BLaER1 treated with 17β-estradiol and CSF1 and Interleukin-3, amounts not matched to agents 10 nM and 100 nM (cell line): ENCODE measurements at regions not wholly inside any gene's neighbourhood (a gene's known extent, or its start where the extent isn't known, plus 50 kb on each side); places are given as distances from the start of the nearest gene placed in this dataset.
A peak's percentile ranks its signal among the peaks of the same experiment; 100 is the strongest.

Experiments
- H3K27ac ChIP-seq, 11 experiments: shearing (Covaris generic); formaldehyde crosslinking; 2 replicates each; pipeline ENCODE4 v1.8.1; 2022
- H3K27me3 ChIP-seq, 11 experiments: shearing (Covaris generic); formaldehyde crosslinking; 2 replicates each; pipeline ENCODE4 v1.8.1; 2022
- H3K36me3 ChIP-seq, 11 experiments: shearing (Covaris generic); formaldehyde crosslinking; 2 replicates each; pipeline ENCODE4 v1.8.1; 2022
- H3K4me1 ChIP-seq, 10 experiments: shearing (Covaris generic); formaldehyde crosslinking; 2 replicates each; pipeline ENCODE4 v1.8.1; 2022
- H3K4me2 ChIP-seq, 11 experiments: shearing (Covaris generic); formaldehyde crosslinking; 2 replicates each; pipeline ENCODE4 v1.8.1; 2022
- H3K4me3 ChIP-seq, 10 experiments: shearing (Covaris generic); formaldehyde crosslinking; 2 replicates each; pipeline ENCODE4 v1.8.1; 2022
- H3K9ac ChIP-seq, 11 experiments: shearing (Covaris generic); formaldehyde crosslinking; 2 replicates each; pipeline ENCODE4 v1.8.1; 2022
- H3K9me3 ChIP-seq, 11 experiments: shearing (Covaris generic); formaldehyde crosslinking; replicated peaks in 1 of 11; 2 replicates each; pipeline ENCODE4 v1.8.1; 2022
- H4K20me1 ChIP-seq, 11 experiments: shearing (Covaris generic); formaldehyde crosslinking; 2 replicates each; pipeline ENCODE4 v1.8.1; 2022
- Cebpa-rat ChIP-seq, 11 experiments: shearing (Covaris generic); IDR thresholded peaks; 2 replicates each; pipeline ENCODE4 v1.8.1; 2022

GRCh38 chr10:50981385-50981784 is 92.9 kb upstream of the PRKG1 start:
- H3K4me1 ChIP-seq, result no peaks in the 10 kb centered on the region
- no peaks in the 10 kb centered on the region for H3K27me3 ChIP-seq
- TF ChIP-seq Cebpa-rat (IDR thresholded peaks at IDR 0.05), result no peak
- no peak overlapping the region for H3K27ac ChIP-seq
- H3K9me3 ChIP-seq, result no peaks in the 10 kb centered on the region
- H3K9ac ChIP-seq, result no peak overlapping the region
- no peaks in the 10 kb centered on the region for H3K36me3 ChIP-seq
- H3K4me2 ChIP-seq, result no peak overlapping the region
- H4K20me1 ChIP-seq, result no peaks in the 10 kb centered on the region
- H3K4me3 ChIP-seq, result no peak overlapping the region

GRCh38 chr10:50981904-50982303 is 92.4 kb upstream of the PRKG1 start:
- H3K27ac ChIP-seq, result no peak overlapping the region
- H3K9me3 ChIP-seq, result no peaks in the 10 kb centered on the region
- no peaks in the 10 kb centered on the region for H3K27me3 ChIP-seq

GRCh38 chr10:50982989-50983388 is 91.3 kb upstream of the PRKG1 start:
- no peaks in the 10 kb centered on the region for H4K20me1 ChIP-seq
- H3K4me3 ChIP-seq, result no peak overlapping the region
- H3K9ac ChIP-seq, result no peak overlapping the region
- H3K27ac ChIP-seq, result no peak overlapping the region
- no peaks in the 10 kb centered on the region for H3K4me1 ChIP-seq
- H3K4me2 ChIP-seq, result no peak overlapping the region
- TF ChIP-seq Cebpa-rat (IDR thresholded peaks at IDR 0.05), result no peak
- no peaks in the 10 kb centered on the region for H3K9me3 ChIP-seq
- H3K36me3 ChIP-seq, result no peaks in the 10 kb centered on the region
- H3K27me3 ChIP-seq, result no peaks in the 10 kb centered on the region

More at GRCh38 chr10:50981904-50982303, 92.4 kb upstream of the PRKG1 start:
- Histone ChIP-seq H3K36me3 (no peaks in the 10 kb centered on the region), H3K9ac (no peak overlapping the region), H3K4me2 (no peak overlapping the region), H3K4me1 (no peaks in the 10 kb centered on the region), H4K20me1 (no peaks in the 10 kb centered on the region), H3K4me3 (no peak overlapping the region)
- TF ChIP-seq Cebpa-rat (IDR thresholded peaks at IDR 0.05), result no peak

- H3K27me3 ChIP-seq, result peaks cover 22 to 30% (median 28%) of the 10 kb centered on the region in 11 experiments
- H3K4me3 ChIP-seq, result no peak overlapping the region
- H3K4me2 ChIP-seq, result no peak overlapping the region
- no peaks in the 10 kb centered on the region for H3K9me3 ChIP-seq
- no peaks in the 10 kb centered on the region for H3K36me3 ChIP-seq
- H3K9ac ChIP-seq, result no peak overlapping the region
- no peak for TF ChIP-seq Cebpa-rat (IDR thresholded peaks at IDR 0.05)
- no peak overlapping the region for H3K27ac ChIP-seq
- peaks cover 0 to 12% (median 8%) of the 10 kb centered on the region in 10 experiments; a peak in 14 of 20 replicates for H3K4me1 ChIP-seq
- H4K20me1 ChIP-seq, result peaks cover 0 to 8% (median 0%) of the 10 kb centered on the region in 11 experiments; a peak in 4 of 22 replicates
Measured at GRCh38 chr10:50987934-50988333, 86.4 kb upstream of the PRKG1 start.

- Histone ChIP-seq H3K9me3 (no peaks in the 10 kb centered on the region), H3K4me3 (no peak overlapping the region), H4K20me1 (peaks cover 0 to 12% (median 0%) of the 10 kb centered on the region in 11 experiments; a peak in 4 of 22 replicates), H3K36me3 (no peaks in the 10 kb centered on the region), H3K9ac (no peak overlapping the region), H3K27me3 (peaks cover 30 to 39% (median 37%) of the 10 kb centered on the region in 11 experiments), H3K27ac (no peak overlapping the region), H3K4me2 (no peak overlapping the region), H3K4me1 (peaks cover 0 to 12% (median 8%) of the 10 kb centered on the region in 10 experiments; a peak in 14 of 20 replicates)
- no peak for TF ChIP-seq Cebpa-rat (IDR thresholded peaks at IDR 0.05)
Measured at GRCh38 chr10:50988792-50989191, 85.5 kb upstream of the PRKG1 start.

- Histone ChIP-seq H3K4me2 (peak overlapping the region; percentile 85 to 99 (median 97)), H4K20me1 (peaks cover 0 to 12% (median 0%) of the 10 kb centered on the region in 11 experiments; a peak in 4 of 22 replicates), H3K27me3 (peaks cover 33 to 49% (median 42%) of the 10 kb centered on the region in 11 experiments), H3K4me3 (peak overlapping the region; percentile 68 to 85 (median 76)), H3K9ac (peak overlapping the region; percentile 57 to 79 (median 68)), H3K27ac (peak overlapping the region in 5 of 11 experiments; percentile 2 to 46 (median 33); a peak in 5 of 22 replicates), H3K36me3 (no peaks in the 10 kb centered on the region), H3K4me1 (peaks cover 0 to 12% (median 8%) of the 10 kb centered on the region in 10 experiments; a peak in 14 of 20 replicates), H3K9me3 (no peaks in the 10 kb centered on the region)
- no peak for TF ChIP-seq Cebpa-rat (IDR thresholded peaks at IDR 0.05)
Measured at GRCh38 chr10:50990568-50991455, 83.5 kb upstream of the PRKG1 start.

GRCh38 chr10:50991456-50992355 is 82.6 kb upstream of the PRKG1 start:
- no peaks in the 10 kb centered on the region for H3K9me3 ChIP-seq
- H3K27ac ChIP-seq, result peak overlapping the region in 6 of 11 experiments; percentile 2 to 46 (median 25); a peak in 6 of 22 replicates
- peaks cover 0 to 12% (median 0%) of the 10 kb centered on the region in 11 experiments; a peak in 4 of 22 replicates for H4K20me1 ChIP-seq
- TF ChIP-seq Cebpa-rat (IDR thresholded peaks at IDR 0.05), result no peak
- peaks cover 33 to 49% (median 42%) of the 10 kb centered on the region in 11 experiments for H3K27me3 ChIP-seq
- no peaks in the 10 kb centered on the region for H3K36me3 ChIP-seq
- H3K4me2 ChIP-seq, result peak overlapping the region; percentile 85 to 99 (median 97)
- peaks cover 0 to 12% (median 8%) of the 10 kb centered on the region in 10 experiments; a peak in 14 of 20 replicates for H3K4me1 ChIP-seq
- peak overlapping the region; percentile 68 to 85 (median 76) for H3K4me3 ChIP-seq
- H3K9ac ChIP-seq, result peak overlapping the region; percentile 57 to 79 (median 68)

- peaks cover 0 to 12% (median 0%) of the 10 kb centered on the region in 11 experiments; a peak in 4 of 22 replicates for H4K20me1 ChIP-seq
- peak overlapping the region; percentile 68 to 85 (median 76); a peak in 18 of 20 replicates for H3K4me3 ChIP-seq
- H3K27me3 ChIP-seq, result peaks cover 33 to 49% (median 42%) of the 10 kb centered on the region in 11 experiments
- no peak for TF ChIP-seq Cebpa-rat (IDR thresholded peaks at IDR 0.05)
- no peaks in the 10 kb centered on the region for H3K9me3 ChIP-seq
- no peaks in the 10 kb centered on the region for H3K36me3 ChIP-seq
- H3K4me2 ChIP-seq, result peak overlapping the region; percentile 85 to 99 (median 97)
- no peak overlapping the region for H3K27ac ChIP-seq
- H3K4me1 ChIP-seq, result peaks cover 0 to 12% (median 8%) of the 10 kb centered on the region in 10 experiments; a peak in 14 of 20 replicates
- H3K9ac ChIP-seq, result peak overlapping the region in 1 of 11 experiments; percentile 60; a peak in 1 of 22 replicates
Measured at GRCh38 chr10:50992356-50992901, 81.9 kb upstream of the PRKG1 start.
